Epithelial cell of proximal tubule (primary cell): ENCODE measurements at regions not wholly inside any gene's neighbourhood (a gene's known extent, or its start where the extent isn't known, plus 50 kb on each side); places are given as distances from the start of the nearest gene placed in this dataset.

Experiments used
- DNase-seq: peaks from one replicate; pipeline ENCODE4 v3.0.0-alpha.2; 2011; ENCODE audit warnings: low read depth
- H3K4me3 ChIP-seq: 2 replicates; pipeline ENCODE4 v1.5.1; 2011; ENCODE audit warnings: low read depth, mild to moderate bottlenecking, low read length
- CTCF ChIP-seq: conservative IDR thresholded peaks from 2 replicates; pipeline ENCODE4 v1.5.1; 2012; ENCODE audit warnings: low read depth, mild to moderate bottlenecking, low read length

- TF ChIP-seq CTCF, result no peak
- no peak for DNase-seq
Measured at GRCh38 chr4:81521708-81522107, 50.0 kb upstream of the RASGEF1B start.

More at GRCh38 chr4:81521708-81522107, 50.0 kb upstream of the RASGEF1B start:
- no peak overlapping the region for H3K4me3 ChIP-seq
